ENCODE measurements at regions not wholly inside any gene's neighbourhood (a gene's known extent, or its start where the extent isn't known, plus 50 kb on each side); places are given as distances from the start of the nearest gene placed in this dataset.
A peak's percentile ranks its signal among the peaks of the same experiment; 100 is the strongest.

- TF ChIP-seq FOS (IDR thresholded peaks at IDR 0.05; ENCODE audit: borderline replicate concordance, insufficient read depth, low read length) = no peak
- TF ChIP-seq JUN (IDR thresholded peaks at IDR 0.05; ENCODE audit: borderline replicate concordance, insufficient read depth, insufficient read length, low read depth) = peak; percentile 30
- no peak for TF ChIP-seq CTCF (IDR thresholded peaks at IDR 0.05; ENCODE audit: extremely low read depth in 1 of 2, insufficient read depth in 1 of 2, low read depth in 1 of 2, low read length in 2 of 2)
- TF ChIP-seq POLR2AphosphoS5 (IDR thresholded peaks at IDR 0.05; ENCODE audit: insufficient read depth, low read depth, low read length) = no peak
- TF ChIP-seq EZH2 (IDR thresholded peaks at IDR 0.05; ENCODE audit: borderline replicate concordance, low read depth, low read length, severe bottlenecking) = no peak
- no peak for TF ChIP-seq GATA2 (IDR thresholded peaks at IDR 0.05; ENCODE audit: insufficient read depth, insufficient read length, low read depth, low read length)
Observed at GRCh38 chr11:95715777-95716241, 73.8 kb downstream of the FAM76B start.

All from endothelial cell of umbilical vein (primary cell).